H9 (cell line): ENCODE measurements at regions not wholly inside any gene's neighbourhood (a gene's known extent, or its start where the extent isn't known, plus 50 kb on each side); places are given as distances from the start of the nearest gene placed in this dataset.

Source experiments
- DNase-seq: peaks from one replicate; pipeline ENCODE4 v3.0.0-alpha.2; 2017
- H2AFZ ChIP-seq: one replicate; pipeline ENCODE4 v1.6.1; 2013; ENCODE audit warnings: mild to moderate bottlenecking, low read length, control low read depth, moderate library complexity
- H2AK5ac ChIP-seq: 2 replicates; pipeline ENCODE4 v1.6.1; 2013; ENCODE audit warnings: low read length, control low read depth, mixed read lengths; ENCODE audit not compliant: insufficient read length
- H2BK120ac ChIP-seq: one replicate; pipeline ENCODE4 v1.6.1; 2013; ENCODE audit warnings: low read depth, mild to moderate bottlenecking, low read length, control low read depth, inconsistent platforms; ENCODE audit not compliant: poor library complexity, severe bottlenecking
- H2BK12ac ChIP-seq: 2 replicates; pipeline ENCODE4 v1.6.1; 2013; ENCODE audit warnings: low read length, control low read depth, mixed read lengths, low read depth; ENCODE audit not compliant: insufficient read length
- H2BK15ac ChIP-seq: 2 replicates; pipeline ENCODE4 v1.6.1; 2013; ENCODE audit warnings: low read depth, low read length, control low read depth
- H2BK20ac ChIP-seq: one replicate; pipeline ENCODE4 v1.6.1; 2013; ENCODE audit warnings: low read depth, mild to moderate bottlenecking, low read length, control low read depth, inconsistent platforms; ENCODE audit not compliant: poor library complexity, severe bottlenecking
- H2BK5ac ChIP-seq: 2 replicates; pipeline ENCODE4 v1.6.1; 2013; ENCODE audit warnings: low read length, control low read depth, mixed read lengths; ENCODE audit not compliant: insufficient read length
- H3K14ac ChIP-seq: 2 replicates; pipeline ENCODE4 v1.6.1; 2013; ENCODE audit warnings: low read length, control low read depth; ENCODE audit not compliant: insufficient read depth
- H3K18ac ChIP-seq: 2 replicates; pipeline ENCODE4 v1.6.1; 2013; ENCODE audit warnings: low read depth, mild to moderate bottlenecking, mixed read lengths, low read length, control low read depth; ENCODE audit not compliant: insufficient read length
- H3K23ac ChIP-seq: 2 replicates; pipeline ENCODE4 v1.6.1; 2013; ENCODE audit warnings: low read length, control low read depth, mixed read lengths, low read depth; ENCODE audit not compliant: insufficient read length
- H3K23me2 ChIP-seq: 2 replicates; pipeline ENCODE4 v1.6.1; 2013; ENCODE audit warnings: low read depth, mild to moderate bottlenecking, mixed read lengths, low read length, control low read depth; ENCODE audit not compliant: insufficient read length, poor library complexity, severe bottlenecking
- H3K27ac ChIP-seq: 2 replicates; pipeline ENCODE4 v1.5.1; 2013; ENCODE audit warnings: low read length, control low read depth, mixed read lengths, low read depth; ENCODE audit not compliant: insufficient read length
- H3K27me3 ChIP-seq: 2 replicates; pipeline ENCODE4 v1.6.1; 2013; ENCODE audit warnings: low read length, control low read depth, inconsistent platforms; ENCODE audit not compliant: insufficient read depth
- H3K4ac ChIP-seq: 2 replicates; pipeline ENCODE4 v1.6.1; 2013; ENCODE audit warnings: low read depth, mild to moderate bottlenecking, control low read depth, inconsistent platforms, low read length, moderate library complexity
- H3K4me1 ChIP-seq: 2 replicates; pipeline ENCODE4 v1.6.1; 2013; ENCODE audit warnings: low read length, control low read depth, inconsistent platforms; ENCODE audit not compliant: insufficient read depth
- H3K4me2 ChIP-seq: 2 replicates; pipeline ENCODE4 v1.6.1; 2013; ENCODE audit warnings: low read length, control low read depth, mixed read lengths; ENCODE audit not compliant: insufficient read length, insufficient read depth
- H3K56ac ChIP-seq: 2 replicates; pipeline ENCODE4 v1.6.1; 2013; ENCODE audit warnings: low read depth, mild to moderate bottlenecking, mixed read lengths, low read length, control low read depth; ENCODE audit not compliant: insufficient read length
- H3K79me1 ChIP-seq: 2 replicates; pipeline ENCODE4 v1.6.1; 2013; ENCODE audit warnings: low read depth, mild to moderate bottlenecking, moderate library complexity, low read length, control low read depth, inconsistent platforms; ENCODE audit not compliant: insufficient read depth, poor library complexity, severe bottlenecking
- H3K79me2 ChIP-seq: 2 replicates; pipeline ENCODE4 v1.6.1; 2013; ENCODE audit warnings: low read length, control low read depth, inconsistent platforms; ENCODE audit not compliant: insufficient read depth
- H3K9ac ChIP-seq: 2 replicates; pipeline ENCODE4 v1.6.1; 2013; ENCODE audit warnings: low read length, control low read depth, mixed read lengths; ENCODE audit not compliant: insufficient read length; ENCODE audit errors: extremely low read depth
- H3K9me3 ChIP-seq: one replicate; pipeline ENCODE4 v1.6.1; 2013; ENCODE audit warnings: low read depth, low read length, inconsistent platforms; ENCODE audit not compliant: control insufficient read depth
- H3T11ph ChIP-seq: one replicate; pipeline ENCODE4 v1.6.1; 2013; ENCODE audit warnings: mild to moderate bottlenecking, low read length, control low read depth, inconsistent platforms
- H4K20me1 ChIP-seq: one replicate; pipeline ENCODE4 v1.6.1; 2013; ENCODE audit not compliant: control insufficient read depth, insufficient read length, insufficient read depth
- H4K5ac ChIP-seq: 2 replicates; pipeline ENCODE4 v1.6.1; 2013; ENCODE audit warnings: low read depth, mild to moderate bottlenecking, mixed read lengths, low read length, control low read depth; ENCODE audit not compliant: insufficient read length
- H4K8ac ChIP-seq: replicated peaks from 2 replicates; pipeline ENCODE4 v1.6.1; 2013; ENCODE audit warnings: low read length, control low read depth, mixed read lengths, low read depth; ENCODE audit not compliant: insufficient read length
- H4K91ac ChIP-seq: 2 replicates; pipeline ENCODE4 v1.6.1; 2013; ENCODE audit warnings: low read depth, mild to moderate bottlenecking, moderate library complexity, mixed read lengths, low read length, control low read depth; ENCODE audit not compliant: insufficient read length
- H3K27ac Mint-ChIP-seq, 3 experiments: 2 replicates in 2 of 3; 3 replicates in 1 of 3; pipeline ENCODE4 v1.8.0; 2020 to 2021; ENCODE audit warnings: mixed read lengths in 3 of 3, mild to moderate bottlenecking in 1 of 3, moderate library complexity in 1 of 3
- H3K27me3 Mint-ChIP-seq: 2 replicates; pipeline ENCODE4 v1.8.0; 2021; ENCODE audit warnings: low read depth, mild to moderate bottlenecking, moderate library complexity, mixed read lengths
- H3K36me3 Mint-ChIP-seq, 3 experiments: 2 replicates in 2 of 3; 3 replicates in 1 of 3; pipeline ENCODE4 v1.8.0; 2020 to 2021; ENCODE audit warnings: low read depth in 3 of 3, mixed read lengths in 3 of 3; ENCODE audit not compliant: insufficient read depth in 1 of 3
- H3K4me1 Mint-ChIP-seq, 2 experiments: 2 replicates each; pipeline ENCODE4 v1.8.0; 2020; ENCODE audit warnings: mixed read lengths in 2 of 2
- H3K4me3 Mint-ChIP-seq, 2 experiments: 2 replicates in 1 of 2; 3 replicates in 1 of 2; pipeline ENCODE4 v1.8.0; 2020 to 2021; ENCODE audit warnings: mild to moderate bottlenecking in 2 of 2, mixed read lengths in 2 of 2, moderate library complexity in 1 of 2
- H3K9me3 Mint-ChIP-seq, 2 experiments: 2 replicates in 1 of 2; 3 replicates in 1 of 2; pipeline ENCODE4 v1.8.0; 2020; ENCODE audit warnings: mild to moderate bottlenecking in 2 of 2, mixed read lengths in 2 of 2, moderate library complexity in 1 of 2
- WGBS: extraction: QIAGEN DNeasy Blood & Tissue Kit; methylation state at CpG from one replicate; pipeline ENCODE4 v1.1.7; 2013; ENCODE audit warnings: missing lambda C conversion rate, low lambda C conversion rate, mixed read lengths; ENCODE audit not compliant: insufficient read length; ENCODE audit errors: extremely low coverage; 5-methylcytosine and 5-hydroxymethylcytosine counted together
- TF ChIP-seq, protein P1 (sequence below): fragments of 200-600 bp; sonication (generic); conservative IDR thresholded peaks from 3 replicates; pipeline ENCODE4 v1.8.0; 2021; ENCODE audit warnings: antibody characterized with exemption, mild to moderate bottlenecking

DNA sequence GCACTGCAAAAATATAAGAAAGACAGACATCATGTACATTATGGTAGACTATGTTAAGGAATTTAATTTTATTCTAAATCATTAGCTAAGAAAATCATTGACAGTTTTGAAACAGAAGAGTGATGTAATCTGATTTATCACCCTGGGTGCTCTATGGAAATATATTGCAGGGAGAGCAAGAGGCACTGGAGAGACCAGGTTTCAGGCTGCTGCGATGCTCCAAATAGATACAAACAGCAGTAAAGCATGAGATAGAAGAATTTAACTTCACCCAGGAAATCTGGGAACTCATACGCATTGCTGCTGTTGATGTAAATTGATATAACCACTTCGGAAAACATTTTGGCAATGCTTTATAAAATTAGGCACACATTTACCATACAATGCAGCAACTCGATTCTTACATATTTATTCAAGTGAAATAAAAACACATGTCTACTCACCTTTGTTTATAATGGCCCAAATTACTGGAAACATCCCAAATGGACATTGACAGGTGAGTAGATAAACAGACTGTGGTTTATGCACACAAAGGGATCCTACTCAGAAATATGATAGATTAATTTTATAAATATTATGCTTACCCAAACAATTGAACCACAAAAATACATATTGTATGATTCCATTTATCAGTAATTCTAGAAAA lies 535.1 kb upstream of the CHORDC1 start:
- no peak overlapping the region for H4K8ac ChIP-seq
- H3K27me3 ChIP-seq, result no peaks in the 10 kb centered on the region
- H3K4me3 Mint-ChIP-seq, result no peak overlapping the region
- H2BK20ac ChIP-seq, result no peak overlapping the region
- no peak overlapping the region for H3K27ac ChIP-seq
- H2BK12ac ChIP-seq, result no peak overlapping the region
- WGBS, result no CpG with 5 or more reads among the region's 4 CpGs
- no peak overlapping the region for H3K27ac Mint-ChIP-seq
- no peaks in the 10 kb centered on the region for H3K9me3 ChIP-seq
- H4K91ac ChIP-seq, result no peak overlapping the region
- H3K9me3 Mint-ChIP-seq, result no peaks in the 10 kb centered on the region
- H3K4me2 ChIP-seq, result no peak overlapping the region
- no peak overlapping the region for H3K14ac ChIP-seq
- no peaks in the 10 kb centered on the region for H4K20me1 ChIP-seq
- H2AK5ac ChIP-seq, result no peak overlapping the region
- no peaks in the 10 kb centered on the region for H3K79me2 ChIP-seq
- no peaks in the 10 kb centered on the region for H3K79me1 ChIP-seq
- no peaks in the 10 kb centered on the region for H3K27me3 Mint-ChIP-seq
- no peak for DNase-seq
- H3K23me2 ChIP-seq, result no peaks in the 10 kb centered on the region
- H2BK15ac ChIP-seq, result no peak overlapping the region
- H3K9ac ChIP-seq, result no peak overlapping the region
- TF ChIP-seq, protein P1, sequence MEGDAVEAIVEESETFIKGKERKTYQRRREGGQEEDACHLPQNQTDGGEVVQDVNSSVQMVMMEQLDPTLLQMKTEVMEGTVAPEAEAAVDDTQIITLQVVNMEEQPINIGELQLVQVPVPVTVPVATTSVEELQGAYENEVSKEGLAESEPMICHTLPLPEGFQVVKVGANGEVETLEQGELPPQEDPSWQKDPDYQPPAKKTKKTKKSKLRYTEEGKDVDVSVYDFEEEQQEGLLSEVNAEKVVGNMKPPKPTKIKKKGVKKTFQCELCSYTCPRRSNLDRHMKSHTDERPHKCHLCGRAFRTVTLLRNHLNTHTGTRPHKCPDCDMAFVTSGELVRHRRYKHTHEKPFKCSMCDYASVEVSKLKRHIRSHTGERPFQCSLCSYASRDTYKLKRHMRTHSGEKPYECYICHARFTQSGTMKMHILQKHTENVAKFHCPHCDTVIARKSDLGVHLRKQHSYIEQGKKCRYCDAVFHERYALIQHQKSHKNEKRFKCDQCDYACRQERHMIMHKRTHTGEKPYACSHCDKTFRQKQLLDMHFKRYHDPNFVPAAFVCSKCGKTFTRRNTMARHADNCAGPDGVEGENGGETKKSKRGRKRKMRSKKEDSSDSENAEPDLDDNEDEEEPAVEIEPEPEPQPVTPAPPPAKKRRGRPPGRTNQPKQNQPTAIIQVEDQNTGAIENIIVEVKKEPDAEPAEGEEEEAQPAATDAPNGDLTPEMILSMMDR, result no peak
- H3K56ac ChIP-seq, result no peak overlapping the region
- no peak overlapping the region for H3K18ac ChIP-seq
- no peaks in the 10 kb centered on the region for H3K4me1 Mint-ChIP-seq
- no peak overlapping the region for H3K4ac ChIP-seq
- no peak overlapping the region for H4K5ac ChIP-seq
- H2BK120ac ChIP-seq, result no peak overlapping the region
- no peak overlapping the region for H2AFZ ChIP-seq
- no peak overlapping the region for H2BK5ac ChIP-seq
- no peaks in the 10 kb centered on the region for H3K36me3 Mint-ChIP-seq
- H3K4me1 ChIP-seq, result no peaks in the 10 kb centered on the region
- no peak overlapping the region for H3K23ac ChIP-seq
- no peak overlapping the region for H3T11ph ChIP-seq
